ENCODE measurements at regions not wholly inside any gene's neighbourhood (a gene's known extent, or its start where the extent isn't known, plus 50 kb on each side); places are given as distances from the start of the nearest gene placed in this dataset.

GRCh38 chr12:4107911-4108697 lies 165.5 kb upstream of the CCND2 start:
- Histone ChIP-seq H4K5ac (ENCODE audit: low read depth, low read length) (no peak overlapping the region), H2BK5ac (ENCODE audit: low read depth, low read length, poor library complexity, severe bottlenecking) (no peak overlapping the region), H3K9me1 (ENCODE audit: insufficient read depth, low read length) (no peaks in the 10 kb centered on the region), H2AFZ (replicated peaks; ENCODE audit: low read length, poor library complexity) (no peak overlapping the region), H3K14ac (replicated peaks; ENCODE audit: low read depth, low read length) (no peak overlapping the region), H4K20me1 (ENCODE audit: insufficient read depth, low read length) (no peaks in the 10 kb centered on the region), H2BK15ac (ENCODE audit: low read depth, low read length) (no peak overlapping the region), H3K4ac (ENCODE audit: low read depth, low read length) (no peak overlapping the region), H2BK120ac (ENCODE audit: low read depth, low read length) (no peak overlapping the region), H3K4me2 (ENCODE audit: low read depth, low read length) (no peak overlapping the region), H3K18ac (ENCODE audit: low read depth, low read length) (no peak overlapping the region), H3K9ac (ENCODE audit: low read depth, low read length) (no peak overlapping the region), H2AK5ac (ENCODE audit: low read depth, low read length) (no peak overlapping the region), H3K4me3 (ENCODE audit: insufficient read depth, low read depth, low read length) (no peak overlapping the region), H3K56ac (ENCODE audit: extremely low read depth, insufficient read depth, low read length) (no peak overlapping the region), H3K9me3 (ENCODE audit: control insufficient read depth, insufficient read depth, low read length) (no peaks in the 10 kb centered on the region), H4K91ac (ENCODE audit: insufficient read depth, low read depth, low read length) (no peak overlapping the region), H4K8ac (ENCODE audit: low read depth in 2 of 2, low read length in 2 of 2) (no peak overlapping the region), H2AK9ac (replicated peaks; ENCODE audit: low read depth, low read length, poor library complexity) (no peak overlapping the region), H3K27me3 (ENCODE audit: control insufficient read depth, insufficient read depth, low read length) (peaks cover 3% of the 10 kb centered on the region), H3K27ac (ENCODE audit: insufficient read depth, low read length) (no peak overlapping the region), H3K79me1 (ENCODE audit: low read depth in 1 of 2, low read length in 2 of 2) (no peaks in the 10 kb centered on the region), H2BK20ac (ENCODE audit: low read depth, low read length) (no peak overlapping the region), H3K36me3 (ENCODE audit: control insufficient read depth, insufficient read depth, low read length) (no peaks in the 10 kb centered on the region), H3K23ac (ENCODE audit: low read depth, low read length) (no peak overlapping the region), H3K4me1 (ENCODE audit: control insufficient read depth, insufficient read depth, low read length) (no peaks in the 10 kb centered on the region)
- CTCF ChIA-PET: interaction anchor here (0.6 to 4.0 kb wide), 12 partner anchors 9 to 233 kb away, joined by 3 to 37 read pairs (median 4); no protein-coding TSS in a partner anchor
- no peak for DNase-seq
- dilution Hi-C loops (cut with HindIII; ENCODE audit: low sequenced_read_pairs, unreplicated experiment): no loop called here
- intact Hi-C loops (cut with micrococcal nuclease): loop anchor here (1.0 to 10.0 kb wide), 4 partner anchors 113 to 419 kb away; no protein-coding TSS in a partner anchor
- WGBS, 2 experiments (ENCODE audit: extremely low coverage in 2 of 2, insufficient read length in 1 of 2): no CpG with 5 or more reads among the region's 9 CpGs
- POLR2A ChIA-PET (ENCODE audit: unreplicated experiment): interaction anchor here (0.7 kb wide), 1 partner anchor 168 kb away, joined by 3 read pairs; no protein-coding TSS in a partner anchor
- in situ Hi-C loops (cut with MboI; ENCODE audit: low sequenced_read_pairs): loop anchor here (5.0 kb wide), 1 partner anchor 169 kb away; no protein-coding TSS in a partner anchor
- no peak for ATAC-seq (ENCODE audit: low read depth)
- no TSS peak for BruUV-seq (replicated peaks)
- no peak for TF ChIP-seq ELK1 (IDR thresholded peaks at IDR 0.05; ENCODE audit: borderline replicate concordance, low read depth, low read length)
- TF ChIP-seq CTCF (conservative IDR thresholded peaks at IDR 0.05; ENCODE audit: low read depth, low read length): no peak
- no peak for TF ChIP-seq RFX5 (IDR thresholded peaks at IDR 0.05; ENCODE audit: low read depth, low read length)

All from IMR-90 (cell line).